ENCODE measurements at regions not wholly inside any gene's neighbourhood (a gene's known extent, or its start where the extent isn't known, plus 50 kb on each side); places are given as distances from the start of the nearest gene placed in this dataset.

DNA sequence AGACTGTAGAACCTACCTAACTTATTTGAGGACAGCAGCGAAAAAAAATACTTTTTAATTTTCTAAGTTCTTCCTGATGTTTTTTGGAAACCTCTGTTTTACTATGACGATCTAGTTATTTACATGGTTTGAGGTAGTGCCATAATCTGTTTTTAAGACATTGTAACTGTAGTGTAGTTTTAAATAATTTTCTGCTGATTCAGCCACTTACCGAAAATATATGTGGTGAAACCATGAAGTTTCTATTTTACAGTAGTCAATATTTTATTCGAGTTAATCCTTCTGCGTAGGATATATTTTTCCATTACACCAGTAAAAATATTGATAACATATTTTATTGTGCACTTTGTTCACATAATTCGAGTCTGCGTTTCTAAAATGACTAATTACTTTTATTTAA is 121.7 kb upstream of the RRP15 start:
- no peak for DNase-seq

DNA sequence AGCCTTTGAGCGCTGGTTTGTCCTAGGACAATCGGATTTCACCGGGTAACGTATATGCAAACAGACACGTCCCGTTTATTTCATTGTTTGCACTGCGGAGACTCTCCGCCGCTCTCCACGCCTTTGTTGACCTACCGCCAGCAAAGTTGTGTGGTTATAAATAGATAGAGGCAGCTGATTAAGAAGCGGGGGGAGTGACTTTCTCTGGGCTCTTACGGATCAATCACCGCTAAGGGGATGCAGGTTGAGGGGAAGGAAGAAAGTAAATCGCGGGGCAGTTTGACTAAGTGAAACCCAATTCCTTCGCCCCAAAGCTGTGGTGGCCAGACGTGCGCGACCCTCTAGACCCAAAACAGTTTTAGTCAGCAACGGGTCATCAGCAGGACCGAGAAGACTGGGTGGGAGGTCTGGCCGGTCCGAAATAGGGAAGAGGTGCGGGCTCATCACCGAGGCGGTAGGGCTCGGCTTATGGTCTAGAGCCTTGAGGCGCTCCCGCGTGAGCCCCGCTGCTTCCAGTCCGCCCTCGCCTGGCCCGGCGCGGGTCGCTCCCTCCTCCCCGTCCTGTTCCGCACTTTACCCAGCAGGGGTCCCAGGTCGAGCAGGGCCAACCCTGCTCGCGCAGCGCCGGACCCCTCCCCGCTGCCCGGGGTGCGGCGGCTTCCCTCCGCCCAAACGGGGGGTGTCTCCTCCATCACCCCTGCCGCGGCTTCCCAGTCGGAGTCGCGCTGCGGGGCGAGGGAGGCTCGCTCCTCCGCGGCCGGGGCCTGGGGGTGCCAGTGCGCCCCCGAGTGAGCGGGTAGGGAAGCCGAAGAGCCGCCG is 120.8 kb upstream of the RRP15 start:
- peak; percentile 51 to 71 for DNase-seq

DNA sequence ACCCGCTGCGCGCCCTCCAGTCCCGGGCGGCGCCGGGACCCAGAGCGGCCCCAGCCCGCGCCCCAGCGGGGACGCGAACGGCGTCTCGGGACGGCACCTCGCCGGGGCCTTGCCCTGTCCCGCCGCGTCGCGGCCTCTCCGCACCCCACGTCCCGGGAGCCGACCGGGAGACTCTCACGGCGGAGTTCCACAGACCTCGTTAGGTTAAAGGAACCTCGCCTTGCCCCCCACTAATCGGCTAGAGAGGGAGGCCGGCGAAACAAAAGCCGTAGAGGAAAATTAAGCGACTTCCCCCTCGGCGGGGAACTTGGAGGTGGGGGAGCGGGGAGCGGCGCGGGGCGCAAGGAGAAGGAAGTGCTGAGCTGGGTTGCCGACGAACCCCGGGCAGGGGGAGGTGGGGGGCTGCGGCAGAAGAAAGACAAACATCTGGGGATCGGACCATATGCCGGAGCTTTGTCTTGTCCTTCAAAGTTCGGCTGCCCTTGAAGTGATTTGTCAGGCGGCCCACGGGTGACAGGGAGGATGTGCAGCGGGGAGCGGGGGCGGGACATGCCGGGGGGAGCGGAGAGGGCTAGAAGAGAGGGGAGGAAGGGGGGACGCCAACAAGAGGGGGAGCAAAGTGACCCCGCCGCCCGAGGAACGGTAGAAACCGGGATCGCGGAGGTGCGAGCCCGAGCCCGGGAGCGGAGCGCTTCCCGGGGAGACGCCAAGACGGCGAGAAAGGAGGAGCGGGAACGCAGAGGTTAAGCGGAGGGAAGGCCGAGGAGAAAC is 120.0 kb upstream of the RRP15 start:
- DNase-seq: peak; percentile 42 to 45

DNA sequence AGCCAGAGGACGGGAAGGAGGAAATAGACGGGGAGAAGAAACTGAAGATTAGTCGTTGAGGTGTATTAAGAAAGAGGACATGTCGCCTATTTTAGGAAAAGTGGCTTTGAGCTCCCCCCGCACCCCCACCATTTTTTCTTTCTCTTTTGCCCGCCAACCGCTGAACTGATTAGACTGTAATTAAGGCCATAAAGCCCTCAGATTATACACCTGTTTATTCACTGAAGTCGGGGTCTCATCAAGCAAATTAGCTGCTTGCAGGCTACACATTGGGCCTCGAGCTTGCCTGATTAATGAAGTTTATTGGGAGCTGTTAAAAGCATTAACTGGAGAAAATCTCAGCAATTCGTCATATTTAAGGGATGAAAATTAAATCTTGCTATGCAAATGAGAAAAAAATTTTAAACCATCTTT is 119.4 kb upstream of the RRP15 start:
- DNase-seq: peak; percentile 42 to 46

DNA sequence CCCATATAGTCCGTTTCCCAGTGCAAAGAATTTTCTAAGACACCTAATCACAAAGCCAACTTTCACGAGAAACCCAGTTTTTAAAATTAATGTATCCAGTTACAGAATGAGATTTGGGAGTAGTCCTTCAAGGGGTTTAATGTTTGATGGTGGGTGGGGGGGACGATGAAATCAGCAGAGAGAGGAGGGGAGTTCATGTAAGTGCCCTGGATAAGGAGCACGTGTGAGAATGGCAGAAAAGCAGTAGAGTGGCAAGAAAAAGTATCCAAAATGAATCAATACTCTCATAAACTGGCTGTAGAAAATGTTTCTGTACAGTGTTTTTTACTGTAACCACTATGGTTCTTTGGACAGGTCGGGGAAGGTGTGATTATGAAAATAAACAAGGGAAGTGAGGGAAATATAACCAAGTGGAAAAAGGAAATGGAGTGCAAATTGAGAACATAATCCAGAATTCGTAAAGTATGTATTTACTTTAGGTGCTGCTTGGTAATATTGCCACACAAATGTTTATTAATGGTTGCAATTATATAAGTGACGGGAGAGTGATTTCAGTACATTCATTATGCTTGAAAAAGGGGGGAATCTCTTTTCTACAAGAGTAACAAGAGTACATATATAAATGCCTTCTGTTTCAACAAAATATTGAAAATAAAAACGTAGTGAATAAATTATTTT is 118.7 kb upstream of the RRP15 start:
- no peak for DNase-seq

DNA sequence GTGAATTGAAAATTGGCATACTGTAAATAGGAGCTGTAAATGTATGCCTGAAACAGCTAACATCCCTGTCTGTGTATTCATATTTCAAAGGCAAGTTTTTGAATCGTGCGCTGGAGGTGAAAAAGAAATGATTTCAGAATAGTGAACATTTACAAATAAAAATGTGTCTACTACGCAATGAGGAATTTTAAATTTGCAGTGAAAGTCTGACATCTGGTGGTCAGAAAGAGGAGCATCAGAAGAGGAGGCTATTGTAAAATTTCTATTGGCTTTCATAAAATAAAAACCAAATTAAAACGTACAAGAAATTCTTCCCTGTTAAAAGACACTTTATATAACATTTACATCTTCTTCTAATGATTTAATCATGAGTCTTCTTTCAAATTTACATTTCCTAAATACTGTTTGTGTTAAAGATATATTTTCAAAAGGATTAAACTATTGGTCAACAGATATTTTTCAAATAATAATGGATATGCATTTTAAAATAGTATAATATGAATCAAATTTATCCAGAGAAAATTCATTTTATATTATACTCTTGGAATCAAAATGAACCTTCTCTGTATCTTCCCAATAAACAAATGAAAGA is 113.7 kb upstream of the RRP15 start:
- DNase-seq: peak; percentile 8 to 52

DNA sequence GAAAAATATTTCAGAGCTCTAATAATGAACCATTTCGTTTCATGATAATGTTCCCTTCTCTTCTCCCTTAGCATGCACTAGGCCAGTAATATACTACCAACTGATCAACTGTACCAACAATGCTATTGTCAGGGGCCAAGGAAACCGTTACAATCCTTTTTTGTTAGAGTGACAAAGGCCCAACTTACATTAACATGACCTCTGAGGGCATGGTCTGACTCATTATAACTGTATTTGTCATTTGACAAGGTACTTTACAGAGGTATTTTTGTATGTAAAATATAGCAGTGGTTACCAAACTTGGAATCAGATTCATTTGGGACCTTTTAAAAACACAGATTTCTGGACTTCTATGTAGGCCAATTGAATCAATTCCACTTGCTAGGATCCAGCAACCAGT is 102.6 kb upstream of the RRP15 start:
- no peak for DNase-seq

- DNase-seq: no peak
Measured at GRCh38 chr1:218200979-218201378, 84.1 kb upstream of the RRP15 start.

DNA sequence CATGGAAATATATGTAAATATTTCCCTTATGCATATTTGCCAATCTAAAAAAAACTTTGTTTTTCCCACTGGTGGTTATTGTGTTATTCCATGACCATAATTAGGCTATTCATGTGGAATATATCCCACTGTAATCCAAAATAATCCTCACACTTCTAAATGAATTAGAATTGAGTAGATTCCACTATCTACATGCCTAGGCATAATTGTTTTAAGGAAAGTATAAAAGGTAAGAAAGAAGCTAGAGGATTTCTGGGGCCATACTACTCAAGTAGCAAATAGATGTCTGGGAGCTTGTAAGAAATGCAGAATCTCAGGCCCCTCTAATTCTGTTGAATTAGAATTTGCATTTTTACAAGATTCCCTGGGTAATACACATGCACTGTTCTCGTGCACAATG is 83.5 kb upstream of the RRP15 start:
- no peak for DNase-seq

GRCh38 chr1:218205721-218206120 is 79.4 kb upstream of the RRP15 start:
- no peak for DNase-seq

- no peak for DNase-seq
Measured at GRCh38 chr1:218207194-218207593, 77.9 kb upstream of the RRP15 start.

DNA sequence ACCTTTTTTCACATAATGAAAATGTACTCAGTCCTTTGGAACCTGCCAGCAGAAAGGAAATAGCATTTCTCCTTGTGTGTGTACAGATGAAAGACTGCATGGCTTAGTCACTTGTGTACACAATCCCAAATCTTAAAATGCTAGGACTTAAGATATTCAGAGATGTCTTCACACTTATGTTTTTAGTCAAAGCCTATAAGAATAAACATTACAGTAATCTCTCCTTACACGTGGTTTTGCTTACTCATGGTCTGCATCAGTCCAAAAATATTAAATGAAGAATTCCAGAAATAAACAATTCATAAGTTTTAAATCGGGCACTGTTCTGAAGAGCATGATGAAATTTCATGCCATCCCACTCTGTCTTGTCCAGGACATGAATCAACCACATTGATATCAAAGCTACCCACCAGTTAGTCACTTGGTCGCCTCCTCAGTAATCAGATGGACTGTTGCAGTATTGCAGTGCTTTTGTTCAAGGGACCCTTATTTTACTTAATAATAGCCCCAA is 75.7 kb upstream of the RRP15 start:
- no peak for DNase-seq

GRCh38 chr1:218211241-218211640 is 73.9 kb upstream of the RRP15 start:
- DNase-seq: no peak

DNA sequence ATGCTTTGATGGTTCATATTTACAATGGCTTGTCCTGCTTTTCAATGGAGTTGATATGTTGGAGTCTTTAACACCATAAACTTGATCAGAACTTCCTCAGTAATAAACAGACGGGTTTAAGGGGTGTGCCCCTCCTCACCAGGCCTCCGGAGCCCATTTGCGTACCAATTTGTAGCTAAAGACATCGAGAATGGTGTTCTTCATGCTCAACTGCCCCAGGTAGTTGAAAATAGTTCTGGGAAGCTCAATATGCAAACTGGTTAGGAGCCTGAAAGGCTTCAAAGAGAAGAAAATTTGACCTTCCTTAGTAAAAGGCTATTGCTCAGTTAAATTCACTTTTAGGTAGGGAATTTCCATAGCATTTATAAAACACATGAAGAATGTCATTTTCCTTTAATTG is 68.1 kb upstream of the RRP15 start:
- no peak for DNase-seq

GRCh38 chr1:218219460-218219859 is 65.6 kb upstream of the RRP15 start:
- no peak for DNase-seq

DNA sequence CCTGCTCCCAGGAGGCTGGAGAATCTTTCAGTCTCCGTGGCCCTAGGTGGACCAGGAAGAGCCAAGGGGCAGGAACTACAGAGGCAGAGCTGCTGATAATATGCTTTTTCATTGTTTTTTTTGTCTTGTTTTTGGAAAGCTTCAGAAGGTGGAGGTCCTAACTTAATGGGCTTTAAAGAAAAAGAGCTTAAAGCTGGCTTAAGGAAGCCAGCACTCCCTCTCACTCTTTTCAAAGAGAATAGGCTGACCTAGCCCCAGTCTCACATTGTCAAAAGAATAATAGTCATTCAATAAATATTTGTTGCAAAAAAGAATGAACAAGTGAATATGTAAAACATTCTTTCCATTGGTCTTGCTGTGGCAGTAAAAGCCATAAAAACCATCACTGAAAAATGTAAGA is 61.0 kb upstream of the RRP15 start:
- DNase-seq: no peak

DNA sequence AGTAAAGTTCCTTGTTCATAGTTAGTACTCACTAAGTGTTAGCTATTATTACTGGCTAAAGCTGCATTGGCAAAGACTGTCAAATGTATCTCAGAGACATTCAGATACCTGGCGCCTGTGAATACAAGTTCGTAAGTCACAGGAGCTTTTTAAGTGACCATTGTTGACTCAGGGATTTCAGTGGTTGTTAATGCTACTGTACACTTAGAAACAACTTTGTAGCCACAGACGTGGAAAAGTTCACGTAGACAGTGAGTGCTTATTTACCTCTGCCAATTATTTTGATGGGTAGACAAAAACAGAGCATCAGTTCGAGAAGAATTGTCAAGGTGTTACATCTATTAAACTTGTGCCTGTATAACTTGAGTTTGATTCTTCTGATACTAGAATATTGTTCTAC is 59.1 kb upstream of the RRP15 start:
- no peak for DNase-seq

Measured in NCI-H1930 (cell line).